ENCODE measurements at regions not wholly inside any gene's neighbourhood (a gene's known extent, or its start where the extent isn't known, plus 50 kb on each side); places are given as distances from the start of the nearest gene placed in this dataset.
A peak's percentile ranks its signal among the peaks of the same experiment; 100 is the strongest.

DNA sequence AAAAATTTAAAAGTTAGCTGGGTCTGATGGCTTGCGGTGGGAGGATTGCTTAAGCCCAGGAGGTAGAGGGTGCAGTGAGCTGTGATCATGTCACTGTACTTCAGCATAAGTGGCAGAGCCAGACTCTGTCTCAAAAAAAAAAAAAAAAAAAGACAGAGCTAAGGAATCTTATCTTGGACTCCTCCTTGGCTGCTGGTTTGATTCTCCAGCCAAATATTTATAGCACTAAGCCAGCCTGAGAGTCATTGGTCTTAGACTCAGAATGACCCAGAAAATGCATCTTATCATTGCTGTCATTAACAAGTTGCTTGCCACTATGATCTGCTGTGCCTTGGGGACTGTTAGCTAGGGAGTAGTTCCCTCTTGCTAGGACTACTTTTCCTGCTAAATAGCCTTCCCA is 164.7 kb downstream of the GNAT3 start:
- H3K9ac ChIP-seq (ENCODE audit: insufficient read depth in 1 of 2, low read length in 2 of 2): no peak overlapping the region
- ATAC-seq (ENCODE audit: insufficient read depth, low FRiP score) (no peak), DNase-seq (peak; percentile 11 to 32 (median 14))
- H3K4me3 ChIP-seq: no peak overlapping the region
- no peaks in the 10 kb centered on the region for H3K27me3 ChIP-seq (ENCODE audit: control insufficient read depth in 3 of 3, insufficient read depth in 3 of 3, low read length in 2 of 3)
- WGBS, 2 donors: 77 to 85% methylated on average over 1 of the region's 1 CpG
- no peaks in the 10 kb centered on the region for H3K36me3 ChIP-seq (ENCODE audit: control insufficient read depth in 4 of 4, insufficient read depth in 4 of 4, low read length in 4 of 4)
- peaks cover 0 to 8% (median 0%) of the 10 kb centered on the region in 5 donors for H3K4me1 ChIP-seq (ENCODE audit: control insufficient read depth in 5 of 5, insufficient read depth in 5 of 5, low read length in 5 of 5)
- TF ChIP-seq, protein P1, sequence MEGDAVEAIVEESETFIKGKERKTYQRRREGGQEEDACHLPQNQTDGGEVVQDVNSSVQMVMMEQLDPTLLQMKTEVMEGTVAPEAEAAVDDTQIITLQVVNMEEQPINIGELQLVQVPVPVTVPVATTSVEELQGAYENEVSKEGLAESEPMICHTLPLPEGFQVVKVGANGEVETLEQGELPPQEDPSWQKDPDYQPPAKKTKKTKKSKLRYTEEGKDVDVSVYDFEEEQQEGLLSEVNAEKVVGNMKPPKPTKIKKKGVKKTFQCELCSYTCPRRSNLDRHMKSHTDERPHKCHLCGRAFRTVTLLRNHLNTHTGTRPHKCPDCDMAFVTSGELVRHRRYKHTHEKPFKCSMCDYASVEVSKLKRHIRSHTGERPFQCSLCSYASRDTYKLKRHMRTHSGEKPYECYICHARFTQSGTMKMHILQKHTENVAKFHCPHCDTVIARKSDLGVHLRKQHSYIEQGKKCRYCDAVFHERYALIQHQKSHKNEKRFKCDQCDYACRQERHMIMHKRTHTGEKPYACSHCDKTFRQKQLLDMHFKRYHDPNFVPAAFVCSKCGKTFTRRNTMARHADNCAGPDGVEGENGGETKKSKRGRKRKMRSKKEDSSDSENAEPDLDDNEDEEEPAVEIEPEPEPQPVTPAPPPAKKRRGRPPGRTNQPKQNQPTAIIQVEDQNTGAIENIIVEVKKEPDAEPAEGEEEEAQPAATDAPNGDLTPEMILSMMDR (IDR thresholded peaks at IDR 0.05; ENCODE audit: control extremely low read depth, extremely low read depth): no peak
- no peaks in the 10 kb centered on the region for H3K9me3 ChIP-seq (ENCODE audit: control insufficient read depth in 4 of 4, insufficient read depth in 3 of 4, low read length in 3 of 4)
- H3K27ac ChIP-seq (ENCODE audit: low read depth in 1 of 2, low read length in 1 of 2): no peak overlapping the region

DNA sequence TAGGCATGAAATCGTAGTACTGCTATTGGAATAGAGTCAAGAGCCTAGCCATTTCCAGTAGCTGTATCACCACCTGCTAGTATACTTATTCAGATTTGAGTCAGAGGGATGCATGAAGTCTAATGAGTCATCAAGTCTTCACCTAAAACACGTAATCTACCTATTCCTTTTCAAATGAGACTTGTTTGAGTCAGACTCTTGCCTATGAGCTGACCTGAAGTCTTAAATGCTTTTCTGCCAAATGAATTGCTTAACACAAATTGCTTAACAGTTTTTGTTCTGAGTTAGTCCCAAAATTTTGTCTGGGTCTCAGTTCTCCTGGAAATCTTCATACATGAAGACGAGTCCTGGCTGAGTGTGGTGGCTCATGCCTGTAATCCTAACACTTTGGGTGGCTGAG is 165.2 kb downstream of the GNAT3 start:
- WGBS, 2 donors: 73 to 81% methylated on average over 3 of the region's 3 CpGs
- ATAC-seq (ENCODE audit: insufficient read depth, low FRiP score): no peak
- DNase-seq: peak in 1 of 3 donors; percentile 13
- Histone ChIP-seq H3K27me3 (ENCODE audit: control insufficient read depth in 3 of 3, insufficient read depth in 3 of 3, low read length in 2 of 3) (no peaks in the 10 kb centered on the region), H3K4me1 (ENCODE audit: control insufficient read depth in 5 of 5, insufficient read depth in 5 of 5, low read length in 5 of 5) (peaks cover 0 to 8% (median 0%) of the 10 kb centered on the region in 5 donors), H3K36me3 (ENCODE audit: control insufficient read depth in 4 of 4, insufficient read depth in 4 of 4, low read length in 4 of 4) (no peaks in the 10 kb centered on the region), H3K9me3 (ENCODE audit: control insufficient read depth in 4 of 4, insufficient read depth in 3 of 4, low read length in 3 of 4) (no peaks in the 10 kb centered on the region), H3K27ac (ENCODE audit: low read depth in 1 of 2, low read length in 1 of 2) (no peak overlapping the region), H3K4me3 (no peak overlapping the region), H3K9ac (ENCODE audit: insufficient read depth in 1 of 2, low read length in 2 of 2) (no peak overlapping the region)
- TF ChIP-seq, protein P1 (IDR thresholded peaks at IDR 0.05; ENCODE audit: control extremely low read depth, extremely low read depth): no peak

DNA sequence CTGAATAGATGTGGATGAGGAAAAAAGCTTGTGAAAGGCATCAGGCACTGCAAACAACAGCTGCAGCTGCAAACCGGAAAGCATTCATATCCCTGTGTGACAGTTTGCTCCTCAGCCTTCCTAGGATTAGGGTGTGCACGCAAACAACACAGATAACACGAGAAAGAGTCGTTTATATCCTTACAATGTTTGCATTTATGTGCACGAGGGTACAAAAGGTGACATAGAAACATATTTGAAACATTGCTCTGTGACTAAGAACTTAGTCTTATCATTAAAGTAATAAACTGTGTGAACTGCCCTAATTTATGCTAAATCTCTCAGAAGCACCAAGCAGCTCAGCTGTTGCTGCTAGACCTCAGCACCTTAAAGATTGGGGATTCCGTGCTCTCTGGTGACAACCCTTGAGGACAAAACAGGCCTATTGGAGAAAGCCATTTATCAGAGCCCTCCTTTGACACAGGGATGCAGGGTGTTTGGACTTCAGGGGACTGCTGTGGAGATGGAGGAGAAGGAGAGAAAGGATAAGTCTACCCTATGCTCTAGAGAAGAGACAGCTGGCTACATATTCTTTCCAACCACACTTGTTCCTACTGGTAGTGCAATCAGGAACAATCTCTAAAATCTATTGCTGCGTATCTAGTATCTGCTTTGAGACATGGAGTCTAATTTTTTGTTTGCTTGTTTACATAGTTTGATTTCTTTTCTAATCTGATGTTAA is 176.2 kb downstream of the GNAT3 start:
- Histone ChIP-seq H3K4me1 (ENCODE audit: control insufficient read depth in 5 of 5, insufficient read depth in 5 of 5, low read length in 5 of 5) (peaks cover 0 to 12% (median 0%) of the 10 kb centered on the region in 5 donors), H3K9ac (ENCODE audit: insufficient read depth in 1 of 2, low read length in 2 of 2) (no peak overlapping the region), H3K4me3 (no peak overlapping the region), H3K9me3 (ENCODE audit: control insufficient read depth in 4 of 4, insufficient read depth in 3 of 4, low read length in 3 of 4) (no peaks in the 10 kb centered on the region), H3K27me3 (ENCODE audit: control insufficient read depth in 3 of 3, insufficient read depth in 3 of 3, low read length in 2 of 3) (no peaks in the 10 kb centered on the region), H3K27ac (ENCODE audit: low read depth in 1 of 2, low read length in 1 of 2) (no peak overlapping the region), H3K36me3 (ENCODE audit: control insufficient read depth in 4 of 4, insufficient read depth in 4 of 4, low read length in 4 of 4) (no peaks in the 10 kb centered on the region)
- DNase-seq: peak; percentile 63 to 85 (median 74)
- WGBS, 2 donors: 39 to 44% methylated on average over 7 of the region's 7 CpGs
- TF ChIP-seq, protein P1 (IDR thresholded peaks at IDR 0.05; ENCODE audit: control extremely low read depth, extremely low read depth): no peak
- no peak for ATAC-seq (ENCODE audit: insufficient read depth, low FRiP score)

DNA sequence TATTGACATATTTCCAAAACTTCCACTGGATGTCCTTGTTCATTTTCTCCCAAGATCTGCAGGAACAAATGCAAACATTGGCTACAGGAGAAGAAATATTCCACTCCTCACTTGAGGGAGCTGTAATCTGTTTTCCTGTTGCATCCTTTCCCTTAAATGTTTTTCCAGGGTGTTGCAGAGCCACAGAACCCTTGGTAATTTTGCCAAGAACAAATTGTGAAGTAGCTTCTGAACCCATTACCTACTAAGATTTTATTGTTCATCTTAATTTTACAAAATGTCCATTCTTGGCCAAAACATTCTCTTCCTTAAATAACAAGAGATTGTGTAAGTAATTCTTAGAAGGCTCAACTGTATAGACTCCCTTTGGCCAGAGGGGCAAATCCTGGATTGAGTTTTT is 177.0 kb downstream of the GNAT3 start:
- peaks cover 0 to 12% (median 0%) of the 10 kb centered on the region in 5 donors for H3K4me1 ChIP-seq (ENCODE audit: control insufficient read depth in 5 of 5, insufficient read depth in 5 of 5, low read length in 5 of 5)
- H3K9me3 ChIP-seq (ENCODE audit: control insufficient read depth in 4 of 4, insufficient read depth in 3 of 4, low read length in 3 of 4): no peaks in the 10 kb centered on the region
- no peak overlapping the region for H3K9ac ChIP-seq (ENCODE audit: insufficient read depth in 1 of 2, low read length in 2 of 2)
- DNase-seq (peak in 1 of 3 donors; percentile 24), ATAC-seq (ENCODE audit: insufficient read depth, low FRiP score) (no peak)
- TF ChIP-seq, protein P1 (IDR thresholded peaks at IDR 0.05; ENCODE audit: control extremely low read depth, extremely low read depth): no peak
- no peaks in the 10 kb centered on the region for H3K36me3 ChIP-seq (ENCODE audit: control insufficient read depth in 4 of 4, insufficient read depth in 4 of 4, low read length in 4 of 4)
- H3K27me3 ChIP-seq (ENCODE audit: control insufficient read depth in 3 of 3, insufficient read depth in 3 of 3, low read length in 2 of 3): no peaks in the 10 kb centered on the region
- H3K27ac ChIP-seq (ENCODE audit: low read depth in 1 of 2, low read length in 1 of 2): no peak overlapping the region
- no peak overlapping the region for H3K4me3 ChIP-seq
